ENCODE measurements at regions not wholly inside any gene's neighbourhood (a gene's known extent, or its start where the extent isn't known, plus 50 kb on each side); places are given as distances from the start of the nearest gene placed in this dataset.

DNA sequence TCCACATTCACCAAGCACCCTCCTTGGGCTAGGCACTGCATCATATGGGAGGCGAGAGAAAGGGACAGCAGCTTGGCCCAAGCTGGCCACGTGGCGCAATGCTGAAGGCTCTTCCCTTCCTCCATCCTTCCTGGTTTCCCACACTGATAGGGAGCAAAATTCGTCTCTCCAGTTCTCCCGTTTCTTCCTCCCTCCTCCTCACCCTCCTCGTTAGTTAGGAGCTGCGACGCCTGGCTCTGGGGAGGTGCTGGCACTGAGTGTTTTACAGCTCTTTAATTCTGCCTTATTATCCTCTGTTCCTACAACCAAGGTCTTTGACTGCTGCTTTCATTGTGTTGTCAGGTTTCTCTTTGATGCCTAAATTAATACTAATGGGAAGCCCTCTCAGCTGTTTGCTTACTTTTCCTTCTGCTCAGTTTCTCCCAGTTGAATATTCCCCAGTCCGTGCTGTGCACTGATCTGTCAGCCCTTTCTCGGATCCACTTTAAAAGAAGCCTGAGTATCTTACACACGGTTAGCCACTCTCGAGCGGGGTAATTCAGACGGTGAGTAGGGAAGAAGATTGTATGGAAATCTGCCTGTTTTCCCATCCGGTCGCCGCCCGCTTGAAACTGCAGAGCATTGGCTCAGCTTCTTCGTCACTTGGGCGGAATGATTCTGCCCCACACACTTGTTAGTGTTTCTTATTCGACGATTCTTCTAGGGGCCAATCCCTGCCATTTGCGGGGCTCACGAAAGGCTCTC is 56.2 kb upstream of the SMYD2 start:
- no peak for DNase-seq
- no peak overlapping the region for H3K4me3 Mint-ChIP-seq

DNA sequence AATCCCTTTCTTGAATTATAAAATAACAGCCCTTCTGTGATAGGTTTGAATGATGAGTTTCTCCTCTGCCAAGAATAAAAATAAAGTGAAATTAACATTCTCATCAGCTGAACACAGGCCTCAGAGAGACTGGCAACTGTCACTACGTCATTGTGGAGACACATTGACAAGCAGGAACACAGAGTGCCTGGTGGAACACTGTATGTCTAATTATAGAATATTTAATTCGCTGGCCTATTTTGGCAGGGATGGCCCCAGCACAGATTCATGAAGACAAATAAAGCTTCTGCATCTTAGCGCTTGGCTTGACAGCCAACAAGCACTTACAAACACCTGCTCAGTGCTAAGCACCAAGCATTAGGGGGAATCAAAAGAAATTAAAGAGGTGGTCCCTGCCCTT is 52.0 kb upstream of the SMYD2 start:
- POLR2A ChIA-PET: no interaction called here
- no peaks in the 10 kb centered on the region for H3K36me3 Mint-ChIP-seq (ENCODE audit: low read depth)

More for the DNA sequence above, 56.2 kb upstream of the SMYD2 start:
- ChIA-PET CTCF (interaction anchor here (0.6 to 2.4 kb wide), 3 partner anchors 12 to 108 kb away, joined by 3 to 7 read pairs (median 6); no protein-coding TSS in a partner anchor), POLR2A (no interaction called here)
- H3K27me3 Mint-ChIP-seq: peaks cover 18% of the 10 kb centered on the region
- H3K36me3 Mint-ChIP-seq (ENCODE audit: low read depth): no peaks in the 10 kb centered on the region
- no peaks in the 10 kb centered on the region for H3K9me3 Mint-ChIP-seq
- H3K27ac Mint-ChIP-seq: no peak overlapping the region
- H3K4me1 Mint-ChIP-seq: no peaks in the 10 kb centered on the region

DNA sequence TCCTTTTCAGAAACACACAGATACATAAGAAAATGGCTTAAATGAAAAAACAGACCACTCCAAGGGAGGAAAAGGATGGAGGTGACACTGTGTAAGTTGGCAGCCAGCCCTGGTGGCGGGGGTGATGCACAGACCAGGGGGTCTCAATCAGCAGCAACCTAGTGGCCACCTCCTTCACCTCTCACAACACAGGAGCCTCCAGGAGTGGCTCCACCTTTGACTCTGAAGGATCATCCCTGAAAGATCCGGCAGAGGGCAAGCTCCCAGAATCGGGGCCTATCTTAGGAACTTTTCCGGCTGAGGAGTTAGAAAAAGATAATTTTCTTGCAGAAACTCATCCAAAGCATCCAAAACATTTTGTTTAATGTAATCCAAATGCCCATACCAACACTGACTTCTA is 51.2 kb upstream of the SMYD2 start:
- ChIA-PET POLR2A (no interaction called here), CTCF (no interaction called here)
- Mint-ChIP-seq H3K36me3 (ENCODE audit: low read depth) (no peaks in the 10 kb centered on the region), H3K9me3 (no peaks in the 10 kb centered on the region), H3K27ac (no peak overlapping the region), H3K4me1 (no peaks in the 10 kb centered on the region), H3K4me3 (no peak overlapping the region), H3K27me3 (peaks cover 19% of the 10 kb centered on the region)
- no peak for DNase-seq

More for the DNA sequence above, 52.0 kb upstream of the SMYD2 start:
- Mint-ChIP-seq H3K4me3 (no peak overlapping the region), H3K27me3 (peaks cover 16% of the 10 kb centered on the region), H3K9me3 (no peaks in the 10 kb centered on the region), H3K27ac (no peak overlapping the region), H3K4me1 (no peaks in the 10 kb centered on the region)
- CTCF ChIA-PET: no interaction called here
- no peak for DNase-seq
